RKO (cell line): ENCODE measurements at regions not wholly inside any gene's neighbourhood (a gene's known extent, or its start where the extent isn't known, plus 50 kb on each side); places are given as distances from the start of the nearest gene placed in this dataset.

ENCODE experiments used
- DNase-seq: peaks from one replicate; pipeline ENCODE4 v3.0.0-alpha.2; 2016; ENCODE audit warnings: low spot score

DNA sequence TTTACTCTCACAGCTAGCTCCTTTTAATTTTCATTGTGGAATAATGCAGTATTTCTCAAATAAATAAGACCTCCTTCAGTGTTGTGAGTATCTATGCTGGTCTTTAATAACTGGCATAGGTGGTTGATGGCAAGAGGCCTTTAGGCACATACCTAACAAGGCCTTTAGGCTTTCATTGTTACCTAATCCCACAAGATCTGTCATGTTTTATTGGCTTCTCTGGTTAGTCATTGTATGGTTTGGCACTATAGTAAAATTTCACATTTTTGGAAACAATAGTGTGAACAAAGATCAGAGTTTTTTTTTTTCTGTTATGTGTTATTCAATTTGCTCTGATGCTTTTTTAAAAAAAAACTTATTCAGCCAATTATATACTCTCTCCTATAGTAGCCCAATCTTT is 89.8 kb upstream of the NEUROD1 start:
- no peak for DNase-seq

DNA sequence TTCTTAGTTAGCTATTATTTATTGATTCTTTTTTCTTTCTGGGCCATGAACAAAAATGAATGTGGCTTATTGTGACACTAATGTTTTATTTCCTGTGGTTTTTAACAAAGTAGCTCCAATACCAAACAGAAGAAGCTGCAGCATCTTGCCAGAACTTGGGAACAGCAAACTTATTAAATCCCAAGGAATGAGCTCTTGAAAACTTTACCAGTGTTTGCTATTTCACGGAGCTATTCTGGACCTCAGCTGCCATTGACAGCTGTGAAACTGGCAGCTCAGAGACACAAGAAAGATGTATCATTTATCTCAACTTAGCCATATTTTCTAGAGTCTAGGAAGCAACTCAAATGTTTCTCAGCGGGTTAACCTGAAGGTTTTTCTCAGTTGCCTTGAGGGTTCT is 91.0 kb upstream of the NEUROD1 start:
- no peak for DNase-seq

DNA sequence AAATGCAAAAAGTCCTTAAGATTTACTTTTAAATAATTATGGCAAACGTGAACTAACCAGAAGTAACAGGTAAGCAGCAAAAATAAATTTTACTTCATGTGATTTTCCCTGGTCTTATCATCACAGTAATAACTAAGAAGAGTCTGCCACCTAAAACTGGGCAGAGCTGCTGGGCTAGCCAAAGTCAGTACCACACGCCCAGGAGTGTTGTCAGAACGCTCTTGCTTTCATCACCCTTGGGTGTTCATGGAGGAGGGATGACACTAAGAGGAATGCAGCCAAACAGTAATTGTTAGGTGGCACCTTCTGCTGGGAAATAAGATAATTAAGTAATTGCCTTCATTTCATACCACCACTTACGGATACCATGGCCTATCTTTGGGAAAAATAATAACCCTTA is 92.0 kb upstream of the NEUROD1 start:
- no peak for DNase-seq

- DNase-seq = no peak
These were observed 92.5 kb upstream of the NEUROD1 start for GRCh38 chr2:181772777-181773176.

DNA sequence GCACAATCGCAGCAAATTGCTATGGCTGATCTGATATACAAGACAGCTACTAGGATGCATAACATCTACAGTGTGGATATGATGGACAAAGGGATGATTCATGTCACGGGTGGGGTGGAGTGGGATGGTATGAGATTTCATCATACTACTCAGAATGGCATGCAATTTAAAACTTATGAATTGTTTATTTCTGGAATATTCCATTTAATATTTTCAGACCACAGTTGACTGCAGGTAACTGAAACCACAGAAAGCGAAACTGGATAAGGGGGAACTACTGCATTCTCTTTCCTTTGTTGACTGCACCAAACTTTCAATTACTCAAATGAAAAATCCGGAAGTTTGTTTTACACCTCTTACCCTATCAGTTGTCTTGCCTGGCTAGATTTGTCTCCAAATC is 94.4 kb upstream of the NEUROD1 start:
- no peak for DNase-seq

- DNase-seq = no peak
These were observed 96.0 kb upstream of the NEUROD1 start for GRCh38 chr2:181776336-181776735.

DNA sequence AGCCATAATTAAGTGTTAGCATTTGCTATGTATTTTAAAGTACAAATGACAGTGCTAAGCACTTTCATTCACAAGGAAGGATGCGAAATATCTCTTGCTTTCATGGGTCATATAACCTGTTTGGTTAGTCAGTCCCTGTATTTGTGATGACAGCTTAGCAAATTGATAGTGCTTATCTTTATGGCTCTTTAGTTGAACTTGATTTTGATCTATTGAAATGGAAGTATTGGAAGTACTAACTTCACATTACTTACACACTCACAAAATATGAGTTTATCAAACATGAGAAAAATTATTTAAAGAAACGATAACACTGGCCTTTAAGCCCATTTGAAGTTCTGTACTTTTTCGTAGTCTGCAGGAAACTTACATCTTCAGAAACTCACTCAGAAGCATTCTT is 97.4 kb upstream of the NEUROD1 start:
- DNase-seq = no peak

DNA sequence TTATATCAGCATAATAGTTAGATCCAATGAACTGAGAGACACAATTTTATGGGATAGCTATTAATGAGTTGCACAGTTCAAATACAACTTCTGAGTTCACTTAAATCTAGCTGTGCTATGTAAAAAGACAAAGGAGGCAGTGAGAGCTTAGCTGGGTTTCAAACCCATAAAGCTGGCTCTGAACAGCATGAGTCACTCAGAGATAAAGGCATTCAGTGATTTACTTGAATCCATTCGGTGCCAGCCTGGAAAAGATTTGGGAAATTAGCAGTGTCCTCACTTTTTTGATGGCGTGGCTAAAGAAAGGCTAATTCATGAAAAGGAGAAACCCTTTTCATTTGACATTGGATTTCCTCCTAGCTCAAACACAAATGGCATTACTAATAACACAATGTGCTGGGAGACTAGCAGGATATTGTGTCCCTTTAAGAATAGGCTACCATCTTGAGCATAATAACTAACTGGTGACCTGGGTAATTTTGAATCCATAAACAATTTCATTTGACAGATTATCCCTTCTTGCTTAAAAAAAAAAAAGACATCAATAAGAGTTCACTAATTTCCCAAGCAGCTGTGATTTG is 98.4 kb upstream of the NEUROD1 start:
- DNase-seq = no peak

- DNase-seq = no peak
These were observed 99.1 kb upstream of the NEUROD1 start for GRCh38 chr2:181779288-181780021.

DNA sequence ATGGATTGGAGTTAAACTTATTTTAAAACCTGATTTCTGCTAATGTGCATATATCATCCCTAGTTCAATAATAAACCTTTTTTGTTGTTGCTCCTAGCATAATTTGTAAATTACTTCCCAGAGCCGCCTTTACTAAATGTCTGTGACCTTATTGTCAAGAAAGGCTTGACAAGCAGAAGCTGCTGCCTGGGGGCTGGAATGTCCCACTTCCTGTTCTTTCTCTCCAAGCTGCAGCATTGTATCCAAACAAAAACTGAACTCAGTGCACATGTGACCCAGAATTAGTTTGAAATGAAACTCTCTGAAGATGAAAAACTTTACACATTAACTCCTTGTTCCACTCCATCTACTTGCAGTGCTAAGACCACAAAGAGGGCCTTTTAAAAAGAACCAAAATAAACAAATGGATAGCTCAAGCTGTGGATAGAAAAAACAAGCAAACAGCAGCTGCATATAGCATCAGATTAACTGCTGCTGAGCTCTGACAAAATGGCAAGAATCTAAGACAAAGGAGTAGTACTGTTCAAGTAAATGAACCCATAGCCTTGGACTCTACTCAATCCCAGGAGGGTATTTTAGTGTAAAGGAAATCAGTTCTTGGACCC is 99.8 kb upstream of the NEUROD1 start:
- DNase-seq = no peak

GRCh38 chr2:181780657-181781056 is 100.3 kb upstream of the NEUROD1 start:
- no peak for DNase-seq

DNA sequence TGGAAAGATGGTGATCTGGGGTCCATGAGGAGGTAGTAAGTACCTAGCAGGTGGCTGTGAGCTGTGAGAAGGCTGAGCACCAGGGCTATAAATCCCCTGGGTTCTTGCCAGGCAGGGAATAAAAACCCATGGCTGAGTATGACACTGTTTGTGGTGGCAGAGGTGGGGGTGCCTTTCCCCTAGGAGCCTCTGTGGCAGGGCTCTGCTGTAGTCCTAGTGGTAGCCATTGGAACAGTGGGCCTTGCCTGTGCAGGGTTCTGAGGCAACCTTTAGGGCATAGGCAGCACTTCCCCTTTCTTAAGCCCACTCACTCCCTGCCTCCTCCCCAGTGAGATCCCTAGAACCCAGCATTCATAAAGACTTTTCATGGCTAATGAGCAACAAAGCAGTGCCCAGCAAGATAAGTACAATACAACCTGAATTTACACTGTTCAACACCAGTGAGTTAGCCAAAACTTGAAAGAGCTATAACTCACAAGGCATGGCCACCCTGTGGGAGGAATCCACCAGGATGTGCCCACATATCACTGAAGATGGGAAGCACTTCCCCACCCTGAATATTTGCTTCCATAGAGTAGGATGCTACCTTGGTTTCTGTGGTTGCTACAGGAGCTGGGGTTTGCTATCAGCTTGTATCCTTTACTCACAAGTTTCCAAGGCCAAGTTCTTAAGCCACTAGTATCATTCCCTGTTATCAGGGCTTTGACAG is 100.9 kb upstream of the NEUROD1 start:
- DNase-seq = no peak

GRCh38 chr2:181782660-181783059 is 102.3 kb upstream of the NEUROD1 start:
- no peak for DNase-seq

- no peak for DNase-seq
These were observed 104.2 kb upstream of the NEUROD1 start for GRCh38 chr2:181784556-181784955.

- DNase-seq = peak; percentile 18
These were observed 105.5 kb upstream of the NEUROD1 start for GRCh38 chr2:181785691-181786344.

GRCh38 chr2:181786371-181787228 is 104.9 kb upstream of the ITPRID2 start:
- no peak for DNase-seq

- no peak for DNase-seq
These were observed 104.1 kb upstream of the ITPRID2 start for GRCh38 chr2:181787310-181788048.

- no peak for DNase-seq
These were observed 102.5 kb upstream of the ITPRID2 start for GRCh38 chr2:181788897-181789555.

- no peak for DNase-seq
These were observed 101.6 kb upstream of the ITPRID2 start for GRCh38 chr2:181789827-181790448.
